Muscle of back (tissue), 3 donors: ENCODE measurements at regions not wholly inside any gene's neighbourhood (a gene's known extent, or its start where the extent isn't known, plus 50 kb on each side); places are given as distances from the start of the nearest gene placed in this dataset.

Experiments
- DNase-seq, 3 donors: peaks; one replicate each; pipeline versions ENCODE4 v3.0.0 to v3.0.0-alpha.2; 2013

DNA sequence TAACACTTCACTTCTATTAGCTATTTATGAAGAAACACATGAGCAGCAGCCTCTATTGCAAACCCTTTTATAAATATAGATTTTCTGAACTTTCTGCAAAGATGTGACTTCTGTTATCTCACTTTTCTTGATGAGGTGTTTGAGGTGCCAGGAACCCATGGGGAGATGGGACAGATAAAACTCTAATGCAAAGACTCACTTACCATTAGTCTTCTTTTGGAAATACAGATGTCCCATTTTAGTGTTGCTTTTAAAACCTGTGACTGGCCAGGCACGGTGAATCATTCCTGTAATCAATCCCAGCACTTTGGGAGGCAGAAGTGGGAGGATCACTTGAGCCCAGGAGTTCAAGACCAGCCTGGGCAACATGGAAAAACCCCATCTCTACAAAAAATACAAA is 171.3 kb upstream of the GAS1 start:
- DNase-seq: no peak

DNA sequence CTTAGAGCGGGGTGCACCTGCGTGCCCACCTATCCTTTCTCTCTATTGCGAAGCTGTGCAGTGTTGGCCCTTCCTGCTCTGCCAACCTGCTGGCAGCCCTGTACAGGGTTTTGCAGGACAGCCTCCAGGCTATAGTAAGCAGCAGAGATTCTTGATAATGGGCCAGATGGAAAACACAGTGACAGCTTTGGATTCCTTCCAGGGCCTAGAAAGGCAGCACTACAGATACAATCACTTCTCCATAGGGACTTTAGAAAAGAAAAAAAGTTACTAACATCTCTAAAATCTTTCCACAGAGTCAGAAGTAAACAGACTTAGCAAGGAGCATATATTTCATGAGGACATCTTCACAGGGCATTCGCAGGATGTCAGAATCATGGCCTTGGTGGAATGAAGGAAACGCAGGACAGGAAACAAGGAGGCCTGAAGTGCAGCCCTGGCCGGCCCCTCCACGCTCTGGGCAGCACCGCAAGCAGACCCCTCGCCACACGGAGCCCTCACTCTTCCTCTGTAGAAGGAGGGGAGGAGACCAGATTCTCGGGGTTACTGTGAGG is 172.1 kb upstream of the GAS1 start:
- DNase-seq: peak; percentile 77 to 89 (median 85)

DNA sequence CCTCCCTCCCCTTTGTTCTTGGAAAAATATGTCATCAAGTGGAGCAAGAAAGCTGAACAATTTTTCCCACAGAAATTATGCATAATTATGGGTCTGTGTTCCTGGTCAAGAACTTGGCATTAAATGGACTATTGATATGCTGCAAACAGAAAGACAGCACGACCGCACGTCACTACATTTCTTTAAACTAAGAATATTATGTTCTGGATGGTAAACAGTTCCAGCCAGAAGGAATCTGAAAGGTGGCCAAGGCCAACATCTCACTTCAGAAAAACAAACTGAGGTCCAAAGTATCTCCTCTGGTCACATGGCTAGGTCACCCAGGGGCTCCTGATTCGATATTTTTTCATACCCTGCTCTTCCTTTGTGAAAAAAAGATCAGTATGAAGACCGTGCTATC is 173.3 kb upstream of the GAS1 start:
- no peak for DNase-seq

DNA sequence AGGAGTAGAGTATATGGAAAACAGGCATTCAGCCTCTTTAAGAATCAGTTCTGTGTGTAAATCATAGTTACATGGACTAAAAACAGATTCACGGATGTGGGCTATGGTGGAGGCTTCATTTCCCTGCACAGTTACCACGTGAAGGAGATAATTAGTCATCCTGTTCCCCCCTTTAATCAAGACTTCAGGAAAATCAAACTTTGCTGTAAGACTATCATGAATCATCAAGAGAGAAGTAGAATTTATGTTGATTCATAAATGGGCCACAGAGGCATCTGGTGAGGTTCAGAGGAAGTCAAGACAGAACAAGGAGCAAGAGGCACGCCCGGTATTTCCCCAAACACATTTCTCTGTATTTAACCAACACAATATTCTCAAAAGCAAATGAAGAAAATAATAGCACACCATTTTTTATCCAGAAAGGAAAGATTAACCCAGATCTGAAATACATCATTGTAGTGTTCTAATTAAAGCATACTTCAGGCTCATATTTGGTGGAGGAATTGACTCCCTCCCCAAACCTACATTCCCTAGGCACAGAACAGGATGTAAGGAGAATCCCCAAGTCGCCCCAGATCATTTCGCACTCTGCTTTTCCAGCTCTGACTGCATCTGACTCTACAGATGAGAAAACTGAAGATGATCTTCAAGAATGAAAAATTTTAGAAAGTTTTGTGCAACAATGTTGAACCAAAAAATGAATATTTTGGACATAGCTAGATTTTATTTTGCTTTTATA is 175.8 kb upstream of the GAS1 start:
- peak in 1 of 3 donors; percentile 90 for DNase-seq

DNA sequence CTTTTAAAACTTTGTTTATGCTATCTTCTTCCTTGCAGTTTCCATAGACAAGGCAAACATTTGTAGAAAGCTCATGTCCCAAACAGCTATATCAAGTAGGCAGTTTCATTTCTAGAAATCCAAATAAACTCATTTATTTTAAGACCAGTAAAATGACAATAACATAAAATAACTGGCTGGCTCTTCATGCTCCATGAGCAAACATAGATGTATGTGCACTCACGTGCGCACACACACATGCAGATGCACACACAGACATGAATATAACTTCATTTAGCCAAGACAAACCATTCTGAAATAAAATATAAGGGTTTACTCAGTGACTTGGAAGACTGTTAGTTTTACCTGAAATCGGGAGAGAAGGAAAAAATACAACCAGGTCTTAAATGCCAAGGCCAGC is 176.5 kb upstream of the GAS1 start:
- DNase-seq: no peak

DNA sequence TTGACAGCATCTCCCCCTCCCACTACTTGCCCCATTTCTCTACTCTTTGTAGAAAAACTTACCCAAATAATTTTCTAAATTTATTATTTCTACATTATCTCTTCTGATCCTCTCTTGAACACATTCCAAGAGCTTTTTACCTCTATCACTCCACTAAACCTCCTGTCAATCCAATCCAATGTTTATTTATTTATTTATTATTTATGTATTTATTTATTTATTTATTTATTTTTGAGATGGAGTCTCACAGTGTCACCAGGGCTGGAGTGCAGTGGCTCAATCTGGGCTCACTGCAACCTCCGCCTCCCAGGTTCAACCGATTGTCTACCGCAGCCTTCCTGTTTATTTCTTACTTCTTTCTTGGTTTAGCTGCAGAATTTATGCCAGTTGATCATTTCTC is 178.5 kb upstream of the GAS1 start:
- DNase-seq: no peak

DNA sequence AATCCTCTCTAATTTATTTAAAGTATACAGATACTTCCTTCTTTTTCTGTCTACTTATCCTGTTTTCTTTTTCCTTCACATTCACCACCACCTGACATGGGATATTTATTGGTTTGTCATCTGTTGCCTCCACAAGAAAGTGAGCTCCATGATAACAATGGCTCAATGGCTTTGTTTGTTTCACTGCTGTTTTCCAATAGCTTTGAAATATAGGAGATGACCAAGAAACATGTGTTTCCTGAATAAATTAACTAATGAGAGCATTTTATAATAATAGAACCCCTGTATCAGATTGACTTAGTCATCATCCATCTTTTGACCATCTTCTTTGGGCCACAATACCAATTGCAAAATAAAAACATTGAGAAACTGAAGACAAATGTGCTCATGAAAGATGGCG is 180.2 kb upstream of the GAS1 start:
- DNase-seq: no peak

DNA sequence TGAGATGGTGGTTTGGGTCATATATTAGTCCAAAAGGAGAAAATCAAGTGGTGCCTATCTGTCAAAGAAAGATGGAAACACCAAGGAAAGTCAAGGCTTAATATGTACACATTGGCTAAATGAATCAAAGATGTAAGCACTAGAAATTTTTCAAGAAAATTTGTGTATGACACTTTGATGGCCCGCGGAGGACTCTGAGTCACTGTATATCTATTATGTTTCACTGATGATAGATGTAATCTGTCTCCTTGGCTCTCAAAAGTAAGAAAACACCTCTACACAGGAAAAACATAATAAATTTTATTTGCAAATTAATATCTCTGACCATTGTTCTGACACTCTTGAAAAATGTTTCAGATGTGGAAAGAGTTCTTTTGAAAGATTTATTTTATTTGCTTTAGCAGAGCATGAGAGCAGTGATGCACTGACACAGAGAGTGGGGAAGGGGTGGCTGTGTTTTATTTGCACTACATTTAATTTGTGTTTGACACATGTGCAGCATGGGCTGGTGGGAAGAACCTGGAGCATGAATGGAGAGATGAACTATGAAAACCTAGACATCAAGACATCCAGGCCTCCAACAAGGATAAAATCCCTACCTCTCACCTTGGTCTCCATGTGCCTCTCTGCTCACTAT is 180.8 kb upstream of the GAS1 start:
- no peak for DNase-seq

DNA sequence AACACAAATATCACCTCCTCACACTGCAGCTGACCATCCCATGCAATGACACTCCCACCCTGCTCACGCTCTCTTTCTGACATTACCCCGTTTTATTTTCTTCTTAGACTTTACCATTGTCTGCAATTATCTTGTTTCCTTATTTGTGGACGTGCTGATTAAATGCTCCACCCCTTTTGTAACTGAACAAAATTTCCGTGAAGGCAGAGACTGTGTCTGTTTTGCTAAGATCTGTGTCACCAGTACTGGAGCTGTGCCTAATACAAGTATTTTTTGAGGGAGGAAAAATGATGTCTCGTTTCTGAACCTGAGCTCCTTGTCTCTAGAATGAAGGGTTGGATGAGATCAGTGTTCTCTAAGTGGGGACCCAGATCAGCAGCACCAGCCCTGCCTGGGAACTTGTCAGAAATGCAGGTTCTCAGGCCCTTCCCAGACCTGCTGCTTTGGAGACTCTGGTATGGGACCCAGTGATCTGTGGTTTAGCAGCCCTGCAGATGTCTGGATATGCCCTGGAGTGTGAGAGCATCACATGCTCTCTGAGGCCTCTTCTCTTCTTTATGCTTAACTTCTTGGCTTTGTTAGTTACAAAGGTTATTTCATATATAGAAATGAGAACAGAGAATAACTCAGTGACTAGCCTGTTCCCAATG is 181.7 kb upstream of the GAS1 start:
- DNase-seq: peak in 1 of 3 donors; percentile 42

DNA sequence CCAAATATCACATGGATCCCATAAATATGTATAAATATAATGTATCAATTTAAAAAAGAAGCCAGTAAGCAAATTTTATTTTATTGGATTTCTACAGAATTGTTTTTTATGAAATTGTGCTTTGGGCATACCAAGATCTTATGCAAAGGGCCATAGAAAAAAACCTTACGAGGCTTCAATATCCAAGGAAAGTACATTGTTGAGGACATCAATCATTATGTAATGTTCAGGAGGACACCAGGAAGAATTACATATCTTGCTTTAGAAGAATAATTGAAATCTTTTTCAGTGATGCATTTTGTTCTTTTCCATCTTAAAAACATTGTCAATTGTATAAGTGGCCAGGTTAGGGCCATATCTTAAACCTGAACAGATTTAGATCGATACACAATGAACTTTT is 187.8 kb upstream of the GAS1 start:
- no peak for DNase-seq

DNA sequence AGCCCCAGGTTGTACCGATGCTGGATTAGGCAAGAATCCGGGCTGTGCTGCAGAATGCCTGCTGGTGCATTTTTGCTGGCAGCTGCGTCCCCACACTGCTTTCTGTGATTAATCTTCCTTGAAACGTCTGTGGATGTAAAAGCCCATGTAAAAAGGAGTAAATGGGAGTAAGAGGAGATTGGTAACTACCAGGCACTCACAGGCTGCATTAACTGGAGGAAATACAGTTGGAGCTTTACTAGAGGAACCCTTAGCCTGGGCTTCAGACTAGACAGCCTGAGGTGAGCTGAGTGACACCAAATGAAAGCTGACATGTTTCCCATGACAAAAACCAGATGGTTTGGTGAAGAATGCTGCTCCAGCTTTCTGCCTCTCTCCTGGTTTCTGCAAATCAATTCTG is 190.4 kb upstream of the GAS1 start:
- DNase-seq: no peak

DNA sequence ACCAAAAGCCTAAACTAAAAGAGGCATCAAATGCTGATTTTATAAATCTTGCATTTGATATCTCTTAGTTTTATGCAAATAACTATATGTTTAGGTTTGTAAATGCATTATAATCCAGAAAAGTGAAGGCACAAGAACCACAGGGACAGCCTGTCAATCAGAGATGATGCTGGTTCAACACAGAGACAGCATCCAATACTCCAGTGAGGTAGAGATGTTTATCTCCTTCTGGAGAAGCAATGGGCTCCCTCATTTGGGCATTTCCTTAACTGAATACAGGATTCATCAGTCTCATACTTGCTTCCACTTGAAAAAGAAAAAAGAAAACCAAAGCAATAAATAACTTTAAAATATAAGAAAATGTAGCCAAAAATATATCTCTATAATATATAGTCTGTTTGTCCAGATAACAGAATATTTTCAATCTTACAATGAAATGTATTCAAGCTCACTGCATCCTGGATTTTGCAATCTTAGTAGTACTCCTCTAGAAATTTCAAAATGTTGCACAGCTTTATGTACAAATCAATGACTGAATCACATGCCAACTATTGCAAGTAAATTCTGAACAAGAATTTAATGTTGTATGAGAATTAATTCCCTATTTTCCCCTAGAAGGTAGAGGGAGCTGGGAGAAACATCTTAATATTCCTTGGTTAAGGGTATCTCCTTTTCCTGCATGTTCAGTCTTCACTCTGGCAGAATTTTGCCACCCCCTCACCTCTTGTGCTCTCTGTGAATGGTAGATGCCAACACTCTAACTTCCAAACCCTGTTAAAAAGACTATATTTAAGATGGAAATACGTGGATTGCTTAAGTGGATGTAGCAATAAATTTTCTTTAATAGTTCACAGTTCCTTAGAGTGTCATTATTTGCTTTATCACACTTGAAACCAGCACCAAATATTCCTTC is 191.1 kb upstream of the GAS1 start:
- no peak for DNase-seq

DNA sequence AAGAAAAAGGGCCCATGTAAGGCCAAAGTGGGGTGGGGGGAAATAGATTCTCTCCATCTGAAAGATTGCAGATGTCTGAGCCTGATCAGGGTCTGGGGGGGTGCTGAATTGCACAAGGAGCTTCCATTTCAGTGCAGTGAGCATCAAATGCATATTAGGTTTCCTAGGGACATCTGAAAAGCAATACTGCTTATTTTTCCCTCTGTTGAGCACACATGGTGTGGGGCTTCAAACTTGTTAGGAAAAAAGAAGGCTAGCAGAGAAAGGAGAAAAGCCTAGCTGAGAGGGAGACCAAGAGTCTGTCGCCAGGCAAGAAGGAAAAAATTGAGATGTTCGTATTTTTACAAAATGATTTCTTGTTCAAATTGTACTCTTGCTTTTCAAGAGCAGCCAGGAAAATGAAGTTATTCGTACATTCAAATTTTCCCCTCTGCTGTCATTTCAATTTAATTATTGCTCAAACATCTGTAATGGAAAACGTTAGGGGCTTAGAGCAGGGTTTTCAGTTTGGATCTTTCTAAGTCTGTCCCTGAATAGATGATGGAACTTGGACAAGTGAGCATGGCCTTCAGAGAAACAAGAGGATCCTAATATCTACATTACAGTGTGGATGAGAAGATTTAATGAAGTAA is 191.9 kb upstream of the GAS1 start:
- DNase-seq: peak; percentile 72 to 89 (median 81)

DNA sequence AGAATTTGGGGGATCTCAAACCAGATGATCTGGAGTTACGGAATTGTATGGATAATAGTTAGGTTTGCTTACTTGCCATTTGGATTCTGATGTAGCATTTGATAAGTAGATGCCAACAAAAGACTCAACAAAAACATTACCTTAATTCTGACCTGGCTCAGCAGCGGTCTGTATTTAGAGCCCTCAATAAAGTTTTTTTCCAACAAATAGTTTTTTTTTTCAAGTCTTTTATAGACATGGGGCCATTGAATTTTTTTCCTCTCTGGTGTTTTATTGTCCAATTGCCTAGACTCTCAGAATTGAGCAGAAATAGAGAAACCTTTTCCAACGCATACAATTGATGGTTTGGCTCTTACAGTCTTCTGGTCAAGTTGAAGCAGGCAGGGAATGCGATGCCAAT is 192.8 kb upstream of the GAS1 start:
- no peak for DNase-seq

DNA sequence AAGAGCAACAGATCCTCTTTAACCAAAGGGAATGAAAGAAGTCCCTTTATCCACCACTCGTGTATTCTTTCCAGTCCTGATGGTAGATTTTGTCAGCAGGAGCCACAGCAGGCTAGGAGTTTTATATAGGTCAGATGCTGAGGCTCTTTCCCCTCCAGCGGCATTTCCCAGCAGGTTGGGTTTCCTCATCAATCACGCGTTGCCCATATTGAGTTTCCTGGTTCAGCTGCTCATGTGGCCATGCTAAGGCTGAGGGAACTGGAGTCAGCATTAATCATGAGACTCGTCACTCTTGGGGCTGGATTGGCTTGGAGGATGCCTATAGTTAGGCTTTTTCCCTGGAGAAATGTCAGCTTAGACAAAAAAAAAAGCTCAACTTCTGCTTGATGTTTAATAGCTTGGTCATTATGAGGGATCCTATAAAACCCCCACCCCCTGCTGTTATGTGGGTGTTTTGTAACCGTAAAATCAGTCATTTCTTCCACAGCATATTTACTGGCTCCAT is 193.4 kb upstream of the GAS1 start:
- DNase-seq: peak in 1 of 3 donors; percentile 58

DNA sequence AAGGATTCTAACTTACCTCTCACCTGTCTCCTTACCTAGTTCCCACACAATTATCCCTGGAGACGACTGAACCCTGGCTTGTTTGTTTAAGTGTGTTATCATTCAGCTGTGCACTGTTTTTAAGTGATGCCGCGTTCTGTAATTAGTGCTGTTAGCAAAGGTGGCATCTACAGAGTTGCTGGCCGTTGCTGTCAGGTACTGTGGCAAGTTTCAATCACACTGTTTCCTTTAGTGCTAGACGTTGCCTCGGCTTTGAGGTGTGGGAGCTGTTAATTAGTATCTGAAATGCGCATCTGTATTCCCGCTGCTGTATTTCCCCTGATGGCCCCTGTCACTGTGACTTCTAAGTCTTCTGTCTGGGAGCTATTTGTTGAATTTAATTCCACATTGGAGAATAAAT is 193.8 kb upstream of the GAS1 start:
- no peak for DNase-seq

DNA sequence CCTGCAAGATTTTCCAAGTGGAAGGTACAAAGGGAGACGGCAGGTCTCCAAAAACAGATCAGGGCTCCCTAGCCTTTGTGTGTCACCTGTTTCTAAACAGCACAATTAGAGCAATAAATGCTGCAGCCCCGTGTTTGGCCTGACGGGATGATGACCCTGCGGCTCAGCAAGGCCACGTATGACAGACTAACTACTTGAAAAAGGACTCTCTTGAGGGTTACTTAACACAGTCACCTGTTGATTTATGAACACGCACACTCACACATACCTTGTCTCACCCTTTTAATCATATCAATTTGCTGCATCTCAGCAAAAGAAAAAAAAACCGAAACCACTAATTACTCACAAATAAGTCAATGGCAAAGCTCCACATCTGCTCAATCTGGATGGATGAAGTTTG is 199.6 kb upstream of the GAS1 start:
- no peak for DNase-seq

DNA sequence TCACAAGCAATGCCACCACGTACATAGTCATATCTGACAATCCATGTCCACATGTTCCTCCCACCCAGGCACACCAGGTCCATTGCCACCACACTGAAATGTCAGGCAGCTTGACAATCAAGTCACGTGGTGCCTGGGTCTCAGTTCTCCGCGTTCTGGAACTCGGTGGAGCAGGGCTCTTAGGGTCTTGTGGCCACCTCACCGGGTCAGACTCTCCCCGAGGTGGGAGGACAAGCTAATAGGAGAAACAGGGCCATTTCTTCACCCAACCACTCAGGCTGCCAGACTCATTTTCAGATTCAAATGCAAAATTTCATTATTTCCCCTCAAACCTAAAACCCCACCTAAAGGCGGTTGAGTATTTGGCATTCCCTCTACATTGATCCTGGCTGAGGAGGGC is 200.5 kb upstream of the GAS1 start:
- DNase-seq: no peak

DNA sequence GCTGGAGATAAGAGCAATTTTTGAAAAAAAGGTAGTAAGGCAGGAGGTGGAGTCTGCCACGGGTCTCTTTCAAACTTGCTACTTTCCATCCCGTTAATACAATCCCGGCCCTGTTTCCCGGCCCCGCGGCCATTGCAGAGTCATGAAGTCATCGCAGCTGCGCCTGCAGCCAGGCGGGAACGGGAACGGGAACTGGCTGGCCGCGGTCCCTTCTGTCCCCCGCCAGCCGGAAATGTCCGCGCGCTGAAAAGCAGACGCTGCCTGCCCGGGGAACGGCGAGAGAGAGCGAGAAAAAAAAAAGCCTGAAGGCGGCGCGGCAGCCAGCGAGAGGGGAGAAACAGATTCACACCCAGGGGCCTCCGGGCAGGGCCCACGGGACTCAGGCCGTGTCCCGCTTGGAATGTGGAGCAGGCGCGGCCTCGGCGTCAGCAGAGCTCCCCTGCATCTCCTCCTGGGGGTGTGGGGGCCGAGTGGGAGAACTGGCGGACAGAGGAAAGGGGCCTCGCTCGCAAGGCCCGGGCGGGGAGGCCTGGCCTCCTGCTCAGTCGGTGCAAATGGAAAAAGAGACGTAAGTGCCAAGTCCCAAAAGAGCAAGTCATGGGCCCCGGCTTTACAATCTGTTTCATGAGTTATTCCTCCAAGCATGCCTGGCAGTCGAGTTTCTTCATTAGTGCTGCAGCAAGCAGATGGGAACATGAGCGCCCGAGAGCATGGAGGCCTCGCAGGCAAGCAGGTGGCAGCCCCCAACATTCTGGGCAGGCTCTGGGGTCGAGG is 201.2 kb upstream of the GAS1 start:
- DNase-seq: peak; percentile 88 to 98 (median 95)

DNA sequence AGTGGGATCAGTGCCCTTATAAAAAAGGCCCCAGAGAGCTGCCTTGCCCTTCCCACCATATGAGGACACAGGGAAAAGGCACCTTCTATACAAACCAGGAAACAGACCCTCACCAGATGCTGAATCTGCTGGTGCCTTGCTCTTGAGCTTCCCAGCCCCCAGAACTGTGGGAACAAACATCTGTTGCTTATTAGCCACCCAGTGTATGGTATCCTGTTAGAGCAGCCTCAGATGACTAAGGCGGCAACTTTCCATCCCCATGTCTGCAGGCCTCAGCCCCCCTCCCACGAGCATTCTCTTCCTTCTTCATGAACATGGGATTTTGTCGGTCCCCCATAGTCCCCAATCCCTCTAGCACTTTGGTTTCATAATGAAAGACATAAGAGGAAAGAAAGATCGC is 202.5 kb upstream of the GAS1 start:
- DNase-seq: peak in 1 of 3 donors; percentile 59
